Tibial nerve (tissue), 4 donors: ENCODE measurements at regions not wholly inside any gene's neighbourhood (a gene's known extent, or its start where the extent isn't known, plus 50 kb on each side); places are given as distances from the start of the nearest gene placed in this dataset.

Experiments
- DNase-seq, 2 donors: peaks; one replicate each; pipeline ENCODE4 v3.0.0-alpha.2; 2019; ENCODE audit warnings: low spot score in 2 of 2
- H3K27ac ChIP-seq, 4 donors: fragments of 200-600 bp; sonication (generic) in 3 of 4; one replicate each; pipeline ENCODE4 v1.5.1; 2017 to 2019; ENCODE audit warnings: mild to moderate bottlenecking in 1 of 4
- H3K27me3 ChIP-seq, 2 donors: fragments of 200-600 bp; sonication (generic) in 1 of 2; one replicate each; pipeline versions ENCODE4 v1.5.1 to v1.6.0; 2017 to 2019
- H3K36me3 ChIP-seq, 3 donors: fragments of 200-600 bp; sonication (generic); one replicate each; pipeline ENCODE4 v1.5.1; 2018 to 2019
- H3K4me1 ChIP-seq, 4 donors: fragments of 200-600 bp; sonication (generic) in 3 of 4; one replicate each; pipeline ENCODE4 v1.5.1; 2017 to 2019
- H3K4me3 ChIP-seq, 4 donors: fragments of 200-600 bp; sonication (generic) in 3 of 4; one replicate each; pipeline ENCODE4 v1.5.1; 2017 to 2019; ENCODE audit warnings: mild to moderate bottlenecking in 1 of 4, moderate library complexity in 1 of 4
- H3K9me3 ChIP-seq, 4 donors: fragments of 200-600 bp; sonication (generic) in 3 of 4; one replicate each; pipeline ENCODE4 v1.5.1; 2017 to 2019
- EP300 ChIP-seq, 2 donors: sonication (generic); formaldehyde crosslinking; IDR thresholded peaks; one replicate each; pipeline ENCODE4 v1.6.1; 2017; ENCODE audit warnings: antibody characterized with exemption in 2 of 2, mild to moderate bottlenecking in 1 of 2
- POLR2A ChIP-seq, 2 donors: fragments of 450-650 bp; IDR thresholded peaks; one replicate each; pipeline ENCODE4 v1.6.1; 2017; ENCODE audit warnings: antibody characterized with exemption in 2 of 2, mild to moderate bottlenecking in 2 of 2, moderate library complexity in 2 of 2
- WGBS, 2 donors: methylation state at CpG; one replicate each; pipeline ENCODE4 v1.1.5; 2018; 5-methylcytosine and 5-hydroxymethylcytosine counted together
- TF ChIP-seq, protein P1 (sequence below), 5 experiments: fragments of 200-600 bp in 3 of 5; fragments of 450-650 bp in 2 of 5; sonication (generic) in 3 of 5; IDR thresholded peaks; one replicate each; pipeline ENCODE4 v1.5.1; 2016 to 2019; ENCODE audit warnings: antibody characterized with exemption in 5 of 5, mild to moderate bottlenecking in 3 of 5, moderate library complexity in 2 of 5

DNA sequence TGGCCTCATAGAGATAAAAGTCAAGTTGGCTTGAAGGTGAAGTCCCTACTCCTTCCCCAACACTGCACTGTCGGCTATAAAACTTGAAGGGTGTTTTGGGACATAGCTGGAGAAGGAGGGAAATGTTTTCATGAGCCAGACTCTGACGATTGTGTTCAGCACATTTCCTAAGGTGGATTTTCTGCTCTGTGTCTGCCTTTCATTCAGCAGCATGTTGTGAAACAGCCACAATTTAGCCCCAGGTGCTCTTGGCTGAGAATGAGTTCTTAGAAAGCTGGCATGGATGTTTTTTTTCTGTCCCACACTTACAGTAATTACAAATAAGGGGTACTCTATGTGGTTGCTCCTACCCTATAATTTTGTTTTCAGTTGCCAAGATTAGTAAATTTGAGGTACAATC lies 492.4 kb downstream of the MCTP2 start:
- peaks cover 0 to 11% (median 0%) of the 10 kb centered on the region in 4 donors for H3K4me1 ChIP-seq
- H3K4me3 ChIP-seq = no peak overlapping the region
- no peaks in the 10 kb centered on the region for H3K36me3 ChIP-seq
- no peak for DNase-seq
- no peak overlapping the region for H3K27ac ChIP-seq
- 25 to 59% methylated on average over 2 of the region's 2 CpGs for WGBS, 2 donors
- TF ChIP-seq, protein P1, sequence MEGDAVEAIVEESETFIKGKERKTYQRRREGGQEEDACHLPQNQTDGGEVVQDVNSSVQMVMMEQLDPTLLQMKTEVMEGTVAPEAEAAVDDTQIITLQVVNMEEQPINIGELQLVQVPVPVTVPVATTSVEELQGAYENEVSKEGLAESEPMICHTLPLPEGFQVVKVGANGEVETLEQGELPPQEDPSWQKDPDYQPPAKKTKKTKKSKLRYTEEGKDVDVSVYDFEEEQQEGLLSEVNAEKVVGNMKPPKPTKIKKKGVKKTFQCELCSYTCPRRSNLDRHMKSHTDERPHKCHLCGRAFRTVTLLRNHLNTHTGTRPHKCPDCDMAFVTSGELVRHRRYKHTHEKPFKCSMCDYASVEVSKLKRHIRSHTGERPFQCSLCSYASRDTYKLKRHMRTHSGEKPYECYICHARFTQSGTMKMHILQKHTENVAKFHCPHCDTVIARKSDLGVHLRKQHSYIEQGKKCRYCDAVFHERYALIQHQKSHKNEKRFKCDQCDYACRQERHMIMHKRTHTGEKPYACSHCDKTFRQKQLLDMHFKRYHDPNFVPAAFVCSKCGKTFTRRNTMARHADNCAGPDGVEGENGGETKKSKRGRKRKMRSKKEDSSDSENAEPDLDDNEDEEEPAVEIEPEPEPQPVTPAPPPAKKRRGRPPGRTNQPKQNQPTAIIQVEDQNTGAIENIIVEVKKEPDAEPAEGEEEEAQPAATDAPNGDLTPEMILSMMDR (IDR thresholded peaks at IDR 0.05) = no peak
- no peak for TF ChIP-seq EP300 (IDR thresholded peaks at IDR 0.05)
- TF ChIP-seq POLR2A (IDR thresholded peaks at IDR 0.05) = no peak
- no peaks in the 10 kb centered on the region for H3K27me3 ChIP-seq
- H3K9me3 ChIP-seq = no peaks in the 10 kb centered on the region

- TF ChIP-seq, protein P1 (IDR thresholded peaks at IDR 0.05) = no peak
- TF ChIP-seq POLR2A (IDR thresholded peaks at IDR 0.05) = no peak
- no peak for TF ChIP-seq EP300 (IDR thresholded peaks at IDR 0.05)
- 43 to 69% methylated on average over 3 of the region's 3 CpGs for WGBS, 2 donors
- no peak overlapping the region for H3K4me3 ChIP-seq
- no peaks in the 10 kb centered on the region for H3K9me3 ChIP-seq
- H3K27me3 ChIP-seq = no peaks in the 10 kb centered on the region
- DNase-seq = no peak
- no peak overlapping the region for H3K27ac ChIP-seq
- H3K4me1 ChIP-seq = peaks cover 0 to 14% (median 0%) of the 10 kb centered on the region in 4 donors
- H3K36me3 ChIP-seq = no peaks in the 10 kb centered on the region
Measured at GRCh38 chr15:94731286-94731685, 499.9 kb downstream of the MCTP2 start.

GRCh38 chr15:94734460-94734859 lies 503.1 kb downstream of the MCTP2 start:
- peaks cover 0 to 3% (median 0%) of the 10 kb centered on the region in 4 donors for H3K4me1 ChIP-seq
- no peak for DNase-seq
- no peak overlapping the region for H3K27ac ChIP-seq
- no peaks in the 10 kb centered on the region for H3K36me3 ChIP-seq
- TF ChIP-seq POLR2A (IDR thresholded peaks at IDR 0.05) (no peak), EP300 (IDR thresholded peaks at IDR 0.05) (no peak)
- TF ChIP-seq, protein P1 (IDR thresholded peaks at IDR 0.05) = no peak
- no peak overlapping the region for H3K4me3 ChIP-seq
- no peaks in the 10 kb centered on the region for H3K9me3 ChIP-seq
- WGBS, 2 donors = 94 to 96% methylated on average over 1 of the region's 1 CpG
- no peaks in the 10 kb centered on the region for H3K27me3 ChIP-seq

DNA sequence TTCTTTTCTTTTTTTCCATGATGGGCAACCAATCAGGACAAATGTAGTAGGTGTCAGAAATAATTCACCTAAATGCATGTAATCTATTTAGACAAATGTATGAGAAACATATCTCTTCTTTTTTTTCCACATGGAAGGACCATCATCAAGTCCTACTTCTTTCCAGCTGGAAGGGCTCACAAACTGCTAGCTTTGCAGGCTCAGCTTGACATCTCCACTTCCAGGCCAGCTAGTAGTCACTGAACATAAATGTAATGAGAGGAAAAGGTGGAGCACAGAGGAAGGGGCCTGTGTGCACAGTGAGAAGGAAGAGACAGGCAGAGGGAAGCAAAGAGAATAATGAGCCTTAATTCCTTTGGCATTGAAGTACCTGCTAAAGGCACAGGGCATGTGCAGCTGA lies 504.9 kb downstream of the MCTP2 start:
- Histone ChIP-seq H3K4me3 (no peak overlapping the region), H3K27ac (no peak overlapping the region)

DNA sequence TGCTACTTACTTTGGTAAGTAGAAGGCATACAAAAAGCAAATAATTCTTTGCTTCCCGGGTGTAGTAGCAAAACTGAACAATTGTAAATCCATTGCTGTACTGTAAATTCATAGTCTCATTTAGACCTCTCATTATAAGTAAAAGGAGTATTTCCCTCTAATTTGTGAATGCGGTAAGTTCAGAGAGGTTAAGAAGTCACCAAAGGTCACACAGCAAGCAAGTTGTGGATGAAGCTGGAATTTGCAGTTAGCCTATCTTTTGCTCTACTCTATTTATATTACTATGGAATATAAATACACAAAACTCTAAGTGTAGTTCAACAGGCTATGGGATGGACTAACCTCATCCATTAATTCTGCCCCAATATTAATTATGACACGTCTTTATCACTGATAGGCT lies 508.3 kb downstream of the MCTP2 start:
- DNase-seq = no peak
- H3K27ac ChIP-seq = no peak overlapping the region
- no peaks in the 10 kb centered on the region for H3K27me3 ChIP-seq
- H3K4me1 ChIP-seq = no peaks in the 10 kb centered on the region
- H3K36me3 ChIP-seq = no peaks in the 10 kb centered on the region
- H3K9me3 ChIP-seq = peaks cover 0 to 3% (median 0%) of the 10 kb centered on the region in 4 donors
- no peak overlapping the region for H3K4me3 ChIP-seq
- WGBS, 2 donors = 73 to 79% methylated on average over 3 of the region's 3 CpGs
- no peak for TF ChIP-seq EP300 (IDR thresholded peaks at IDR 0.05)
- no peak for TF ChIP-seq POLR2A (IDR thresholded peaks at IDR 0.05)
- TF ChIP-seq, protein P1 (IDR thresholded peaks at IDR 0.05) = no peak

More for the DNA sequence above, 504.9 kb downstream of the MCTP2 start:
- Histone ChIP-seq H3K36me3 (no peaks in the 10 kb centered on the region), H3K9me3 (no peaks in the 10 kb centered on the region), H3K27me3 (no peaks in the 10 kb centered on the region), H3K4me1 (no peaks in the 10 kb centered on the region)
- TF ChIP-seq POLR2A (IDR thresholded peaks at IDR 0.05) (no peak), EP300 (IDR thresholded peaks at IDR 0.05) (no peak)
- TF ChIP-seq, protein P1 (IDR thresholded peaks at IDR 0.05) = no peak
- no peak for DNase-seq
